Fibroblast of villous mesenchyme (primary cell): ENCODE measurements at regions not wholly inside any gene's neighbourhood (a gene's known extent, or its start where the extent isn't known, plus 50 kb on each side); places are given as distances from the start of the nearest gene placed in this dataset.
"Not testable (repeated sequence)": the region's sequence is repeated elsewhere in the genome, so short reads cannot be mapped to it uniquely, and the experiment has no call there.

Experiments used
- DNase-seq: peaks from one replicate; pipeline ENCODE4 v3.0.0-alpha.2; 2010; ENCODE audit warnings: low read depth
- H3K4me3 ChIP-seq: 2 replicates; pipeline ENCODE4 v1.5.1; 2011; ENCODE audit warnings: low read depth, mild to moderate bottlenecking, low read length
- TF ChIP-seq, protein P1 (sequence below): IDR thresholded peaks from 2 replicates; pipeline ENCODE4 v1.5.1; 2012; ENCODE audit warnings: low read depth, mild to moderate bottlenecking, low read length; ENCODE audit not compliant: insufficient read depth

DNA sequence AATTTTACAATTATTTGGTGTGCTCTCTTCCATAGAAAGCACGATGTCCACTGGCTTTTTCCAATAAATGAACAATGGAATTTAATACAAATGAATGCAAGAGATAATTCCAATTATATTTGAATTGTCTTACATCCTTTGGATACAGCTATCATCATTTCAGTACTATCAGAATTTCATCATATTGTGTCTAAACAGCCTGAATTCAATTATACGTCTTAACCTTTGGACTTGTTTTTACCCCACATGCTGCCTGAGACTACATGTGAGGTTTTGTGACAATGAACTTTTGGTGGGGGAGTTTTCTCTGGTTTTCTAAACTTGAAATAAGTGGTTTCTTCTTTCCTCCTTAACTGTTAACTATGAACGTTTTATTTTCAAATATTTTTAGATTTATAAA is 1176.0 kb downstream of the EPHA7 start:
- no peak for DNase-seq
- TF ChIP-seq, protein P1, sequence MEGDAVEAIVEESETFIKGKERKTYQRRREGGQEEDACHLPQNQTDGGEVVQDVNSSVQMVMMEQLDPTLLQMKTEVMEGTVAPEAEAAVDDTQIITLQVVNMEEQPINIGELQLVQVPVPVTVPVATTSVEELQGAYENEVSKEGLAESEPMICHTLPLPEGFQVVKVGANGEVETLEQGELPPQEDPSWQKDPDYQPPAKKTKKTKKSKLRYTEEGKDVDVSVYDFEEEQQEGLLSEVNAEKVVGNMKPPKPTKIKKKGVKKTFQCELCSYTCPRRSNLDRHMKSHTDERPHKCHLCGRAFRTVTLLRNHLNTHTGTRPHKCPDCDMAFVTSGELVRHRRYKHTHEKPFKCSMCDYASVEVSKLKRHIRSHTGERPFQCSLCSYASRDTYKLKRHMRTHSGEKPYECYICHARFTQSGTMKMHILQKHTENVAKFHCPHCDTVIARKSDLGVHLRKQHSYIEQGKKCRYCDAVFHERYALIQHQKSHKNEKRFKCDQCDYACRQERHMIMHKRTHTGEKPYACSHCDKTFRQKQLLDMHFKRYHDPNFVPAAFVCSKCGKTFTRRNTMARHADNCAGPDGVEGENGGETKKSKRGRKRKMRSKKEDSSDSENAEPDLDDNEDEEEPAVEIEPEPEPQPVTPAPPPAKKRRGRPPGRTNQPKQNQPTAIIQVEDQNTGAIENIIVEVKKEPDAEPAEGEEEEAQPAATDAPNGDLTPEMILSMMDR, result no peak
- no peak overlapping the region for H3K4me3 ChIP-seq

DNA sequence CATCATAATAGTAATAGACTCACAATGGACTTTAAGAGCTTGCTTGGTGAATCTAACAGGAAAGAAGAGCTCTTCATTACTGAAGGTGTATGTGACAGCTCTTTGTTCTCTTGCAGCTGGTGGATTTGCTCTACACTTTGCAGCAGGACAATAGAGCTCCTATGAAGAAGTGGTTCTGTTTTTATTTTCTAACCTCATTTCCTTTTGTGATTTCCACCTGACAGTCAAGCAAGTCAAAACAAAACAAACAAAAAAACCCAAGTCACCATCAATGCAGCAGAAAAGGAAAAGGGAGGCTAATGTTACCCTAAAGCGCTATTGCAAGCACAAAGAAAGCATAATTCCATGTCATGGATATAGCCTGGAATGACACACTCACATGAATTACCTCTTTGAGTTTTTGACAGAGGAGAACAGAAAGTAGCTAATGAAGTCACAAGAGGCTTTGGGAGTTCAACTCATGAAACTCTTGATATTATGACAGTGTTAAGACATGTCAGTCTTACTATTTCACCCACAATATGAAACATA is 1188.1 kb downstream of the EPHA7 start:
- no peak overlapping the region for H3K4me3 ChIP-seq
- no peak for DNase-seq
- TF ChIP-seq, protein P1, result no peak

DNA sequence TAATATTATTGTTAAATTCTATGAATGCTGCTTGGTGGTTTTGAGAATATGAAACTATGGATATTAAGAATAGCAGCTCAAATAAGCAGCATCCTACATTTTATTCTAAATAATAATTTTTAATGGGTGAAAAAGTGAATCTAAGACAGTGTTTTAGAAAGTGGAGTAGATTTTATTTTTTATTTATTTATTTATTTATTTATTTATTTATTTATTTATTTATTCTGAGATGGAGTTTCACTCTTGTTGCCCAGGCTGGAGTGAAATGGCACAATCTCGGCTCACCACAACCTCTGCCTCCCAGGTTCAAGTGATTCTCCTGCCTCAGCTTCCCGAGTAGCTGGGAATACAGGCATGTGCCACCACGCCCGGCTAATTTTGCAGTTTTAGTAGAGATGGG is 1199.4 kb downstream of the EPHA7 start:
- not testable (repeated sequence) for DNase-seq

DNA sequence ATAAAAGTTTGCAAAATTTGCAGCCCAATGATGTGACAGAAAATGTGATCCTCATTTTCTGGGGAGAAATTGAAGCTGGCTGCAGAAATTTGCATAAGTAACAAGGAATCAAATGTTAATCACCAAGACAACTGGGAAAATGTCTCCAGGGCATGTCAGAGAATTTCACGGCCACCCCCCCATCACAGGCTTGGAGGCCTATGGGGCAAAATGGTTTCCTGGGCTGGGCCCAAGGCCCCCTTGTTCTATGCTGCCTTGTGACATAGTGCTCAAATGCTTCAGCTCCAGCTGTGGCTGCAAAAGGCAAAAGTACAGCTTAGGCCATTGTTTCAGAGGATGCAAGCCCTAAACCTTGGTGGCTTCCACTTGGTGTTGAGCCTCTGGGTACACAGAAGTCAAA is 1202.6 kb downstream of the EPHA7 start:
- TF ChIP-seq, protein P1, result no peak
- no peak overlapping the region for H3K4me3 ChIP-seq
- DNase-seq, result no peak

More for the DNA sequence above, 1199.4 kb downstream of the EPHA7 start:
- not testable (repeated sequence) for H3K4me3 ChIP-seq

DNA sequence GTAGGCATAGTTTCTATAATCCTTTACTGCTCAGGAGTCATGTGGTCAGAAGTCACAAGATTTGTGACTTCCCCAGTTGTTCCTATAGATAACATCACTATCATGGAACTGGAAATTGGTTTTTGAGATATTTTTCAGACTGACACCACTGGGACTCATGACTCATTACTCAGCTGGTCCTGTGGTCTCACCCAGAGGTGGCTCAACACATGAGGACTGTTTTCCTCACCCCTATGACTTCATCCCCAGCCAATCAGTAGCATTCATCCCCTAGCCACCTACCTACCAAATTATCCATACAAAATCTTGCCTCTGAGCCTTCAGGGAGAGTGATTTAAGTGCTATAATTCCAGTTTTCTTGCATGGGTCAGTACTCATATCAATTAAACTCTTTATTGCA is 1217.7 kb downstream of the EPHA7 start:
- DNase-seq, result no peak
- H3K4me3 ChIP-seq, result no peak overlapping the region
- TF ChIP-seq, protein P1, result no peak

DNA sequence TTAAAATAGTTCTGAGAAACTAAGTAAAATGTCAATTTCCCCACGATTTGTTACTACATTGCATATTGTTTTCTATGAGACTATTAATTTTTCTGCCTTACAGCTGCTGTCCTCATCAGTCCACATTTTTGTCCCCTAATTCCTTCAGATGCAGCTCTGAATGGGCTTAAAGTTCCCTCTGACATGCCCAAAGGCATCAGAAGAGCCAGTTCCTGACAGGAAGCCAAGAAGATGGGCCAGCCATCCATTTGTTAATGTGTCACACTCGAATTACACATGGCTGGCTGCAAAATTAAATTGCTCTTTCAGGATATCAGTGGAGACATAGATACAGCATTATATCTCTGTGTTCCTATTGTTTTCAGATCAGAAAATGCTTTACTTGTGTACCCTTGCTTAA is 1223.0 kb downstream of the EPHA7 start:
- no peak for DNase-seq
- TF ChIP-seq, protein P1, result no peak

DNA sequence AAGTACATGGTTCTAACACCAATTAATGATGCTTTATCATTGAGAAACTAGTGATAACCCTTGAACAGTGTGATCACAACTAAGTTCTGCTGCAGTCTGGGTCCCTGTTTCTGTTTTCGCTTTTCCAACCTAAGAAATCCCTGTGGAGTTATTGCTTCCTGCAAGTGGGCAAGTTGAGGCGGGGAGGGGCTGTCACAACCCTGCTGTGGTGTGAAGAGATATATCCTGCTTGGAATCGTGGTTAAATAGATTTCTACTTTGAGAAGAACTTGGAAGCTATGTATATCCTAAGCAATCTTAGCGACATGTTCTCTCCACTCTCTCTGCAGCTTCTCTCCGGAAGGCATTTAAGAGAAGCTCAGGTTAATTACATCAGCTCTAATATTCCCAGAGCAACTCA is 1223.6 kb downstream of the EPHA7 start:
- no peak overlapping the region for H3K4me3 ChIP-seq
- TF ChIP-seq, protein P1, result no peak
- DNase-seq, result no peak

More for the DNA sequence above, 1223.0 kb downstream of the EPHA7 start:
- H3K4me3 ChIP-seq, result no peak overlapping the region
